CD8-positive, alpha-beta memory T cell (primary cell): ENCODE measurements at regions not wholly inside any gene's neighbourhood (a gene's known extent, or its start where the extent isn't known, plus 50 kb on each side); places are given as distances from the start of the nearest gene placed in this dataset.

Experiments
- CTCF ChIA-PET: fragments of 350-600 bp; sonication (Branson Sonifier 250); formaldehyde crosslinking; loops from one replicate; lab custom pipeline; 2021; ENCODE audit warnings: antibody characterized with exemption; lab: Charles Lee
- POLR2A ChIA-PET: fragments of 350-600 bp; sonication (Branson Sonifier 250); formaldehyde crosslinking; loops from one replicate; lab custom pipeline; 2021; ENCODE audit warnings: antibody characterized with exemption; lab: Charles Lee
- DNase-seq, 5 donors: peaks; one replicate each; pipeline versions ENCODE4 v3.0.0 to v3.0.0-alpha.2; 2020 to 2022; ENCODE audit warnings: mixed read lengths in 1 of 5
- H3K27ac ChIP-seq: one replicate; pipeline ENCODE4 v1.7.0; 2013; ENCODE audit warnings: low read depth, mild to moderate bottlenecking, low read length, moderate library complexity
- H3K27me3 ChIP-seq: 2 replicates; pipeline ENCODE4 v1.7.0; 2013; ENCODE audit warnings: low read length, mild to moderate bottlenecking; ENCODE audit not compliant: insufficient read depth, poor library complexity, severe bottlenecking
- H3K36me3 ChIP-seq: 2 replicates; pipeline ENCODE4 v1.7.0; 2013; ENCODE audit warnings: mild to moderate bottlenecking, low read length, moderate library complexity; ENCODE audit not compliant: insufficient read depth
- H3K4me1 ChIP-seq: 2 replicates; pipeline ENCODE4 v1.7.0; 2013; ENCODE audit warnings: mild to moderate bottlenecking, low read length, moderate library complexity; ENCODE audit not compliant: insufficient read depth
- H3K4me3 ChIP-seq: 2 replicates; pipeline ENCODE4 v1.7.0; 2013; ENCODE audit warnings: mild to moderate bottlenecking, low read length
- H3K9me3 ChIP-seq: 2 replicates; pipeline ENCODE4 v1.7.0; 2013; ENCODE audit warnings: mild to moderate bottlenecking, low read length
- H3K27ac Mint-ChIP-seq, 8 donors: one replicate each; pipeline ENCODE4 v1.8.0; 2020 to 2021; ENCODE audit warnings: mixed read lengths in 8 of 8, mild to moderate bottlenecking in 6 of 8, inconsistent platforms in 3 of 8, moderate library complexity in 3 of 8
- H3K27me3 Mint-ChIP-seq, 2 donors: one replicate each; pipeline ENCODE4 v1.8.0; 2020 to 2021; ENCODE audit warnings: mixed read lengths in 2 of 2, mild to moderate bottlenecking in 1 of 2, moderate library complexity in 1 of 2
- H3K36me3 Mint-ChIP-seq, 3 donors: one replicate each; pipeline ENCODE4 v1.8.0; 2020 to 2021; ENCODE audit warnings: mixed read lengths in 3 of 3, inconsistent platforms in 1 of 3, mild to moderate bottlenecking in 1 of 3
- H3K4me1 Mint-ChIP-seq, 3 donors: one replicate each; pipeline ENCODE4 v1.8.0; 2020 to 2021; ENCODE audit warnings: mixed read lengths in 3 of 3, inconsistent platforms in 1 of 3, mild to moderate bottlenecking in 1 of 3
- H3K4me3 Mint-ChIP-seq, 7 donors: one replicate each; pipeline ENCODE4 v1.8.0; 2020 to 2021; ENCODE audit warnings: mixed read lengths in 7 of 7, mild to moderate bottlenecking in 6 of 7, moderate library complexity in 4 of 7, inconsistent platforms in 2 of 7
- H3K9me3 Mint-ChIP-seq, 5 donors: one replicate each; pipeline ENCODE4 v1.8.0; 2020 to 2022; ENCODE audit warnings: mixed read lengths in 5 of 5, mild to moderate bottlenecking in 3 of 5, moderate library complexity in 2 of 5, inconsistent platforms in 1 of 5

- ChIA-PET CTCF (no interaction called here), POLR2A (no interaction called here)
- Mint-ChIP-seq H3K27me3 (no peaks in the 10 kb centered on the region), H3K36me3 (no peaks in the 10 kb centered on the region), H3K4me3 (no peak overlapping the region), H3K9me3 (peaks cover 0 to 5% (median 0%) of the 10 kb centered on the region in 5 donors), H3K4me1 (no peaks in the 10 kb centered on the region), H3K27ac (no peak overlapping the region)
- H3K4me3 ChIP-seq: no peak overlapping the region
- no peaks in the 10 kb centered on the region for H3K9me3 ChIP-seq
- H3K27ac ChIP-seq: no peak overlapping the region
- H3K36me3 ChIP-seq: no peaks in the 10 kb centered on the region
- H3K27me3 ChIP-seq: no peaks in the 10 kb centered on the region
- no peaks in the 10 kb centered on the region for H3K4me1 ChIP-seq
- no peak for DNase-seq
Observed at GRCh38 chr16:72404299-72404698, 232.3 kb upstream of the PMFBP1 start.

- CTCF ChIA-PET: no interaction called here
Observed at GRCh38 chr16:72401084-72401361, 229.1 kb upstream of the PMFBP1 start.

GRCh38 chr16:72400257-72401083 is 228.5 kb upstream of the PMFBP1 start:
- Histone ChIP-seq H3K27me3 (no peaks in the 10 kb centered on the region), H3K9me3 (no peaks in the 10 kb centered on the region), H3K4me1 (no peaks in the 10 kb centered on the region), H3K36me3 (no peaks in the 10 kb centered on the region), H3K4me3 (no peak overlapping the region), H3K27ac (no peak overlapping the region)
- Mint-ChIP-seq H3K27me3 (no peaks in the 10 kb centered on the region), H3K36me3 (peaks cover 0 to under 1% (median 0%) of the 10 kb centered on the region in 3 donors), H3K4me3 (no peak overlapping the region), H3K9me3 (no peaks in the 10 kb centered on the region), H3K4me1 (no peaks in the 10 kb centered on the region), H3K27ac (no peak overlapping the region)
- ChIA-PET POLR2A (no interaction called here), CTCF (no interaction called here)
- DNase-seq: peak in 1 of 5 donors; percentile 2

More at GRCh38 chr16:72401084-72401361, 229.1 kb upstream of the PMFBP1 start:
- H3K4me3 Mint-ChIP-seq: no peak overlapping the region
- no peaks in the 10 kb centered on the region for H3K27me3 Mint-ChIP-seq
- POLR2A ChIA-PET: no interaction called here
- no peaks in the 10 kb centered on the region for H3K4me1 ChIP-seq
- H3K27me3 ChIP-seq: no peaks in the 10 kb centered on the region
- H3K4me1 Mint-ChIP-seq: no peaks in the 10 kb centered on the region
- no peaks in the 10 kb centered on the region for H3K9me3 Mint-ChIP-seq
- H3K27ac ChIP-seq: no peak overlapping the region
- no peaks in the 10 kb centered on the region for H3K9me3 ChIP-seq
- no peak overlapping the region for H3K27ac Mint-ChIP-seq
- no peaks in the 10 kb centered on the region for H3K36me3 ChIP-seq
- no peak for DNase-seq
- no peak overlapping the region for H3K4me3 ChIP-seq
- no peaks in the 10 kb centered on the region for H3K36me3 Mint-ChIP-seq

GRCh38 chr16:72399811-72400210 is 227.9 kb upstream of the PMFBP1 start:
- H3K27me3 ChIP-seq: no peaks in the 10 kb centered on the region
- H3K36me3 ChIP-seq: no peaks in the 10 kb centered on the region

GRCh38 chr16:72397876-72398275 is 225.9 kb upstream of the PMFBP1 start:
- peaks cover 5 to 13% (median 6%) of the 10 kb centered on the region in 5 donors for H3K9me3 Mint-ChIP-seq
- no peak overlapping the region for H3K27ac Mint-ChIP-seq
- H3K4me1 ChIP-seq: no peaks in the 10 kb centered on the region
- no peaks in the 10 kb centered on the region for H3K4me1 Mint-ChIP-seq
- ChIA-PET POLR2A (no interaction called here), CTCF (no interaction called here)
- H3K4me3 ChIP-seq: no peak overlapping the region
- H3K27me3 ChIP-seq: no peaks in the 10 kb centered on the region
- no peaks in the 10 kb centered on the region for H3K9me3 ChIP-seq
- H3K27ac ChIP-seq: no peak overlapping the region
- H3K27me3 Mint-ChIP-seq: peaks cover 0 to 2% of the 10 kb centered on the region in 2 donors
- H3K4me3 Mint-ChIP-seq: no peak overlapping the region
- no peak for DNase-seq
- no peaks in the 10 kb centered on the region for H3K36me3 ChIP-seq
- H3K36me3 Mint-ChIP-seq: peaks cover 0 to 14% (median 2%) of the 10 kb centered on the region in 3 donors

More at GRCh38 chr16:72399811-72400210, 227.9 kb upstream of the PMFBP1 start:
- H3K27ac ChIP-seq: no peak overlapping the region
- CTCF ChIA-PET: no interaction called here
- no peaks in the 10 kb centered on the region for H3K9me3 ChIP-seq
- no peak overlapping the region for H3K4me3 ChIP-seq
- H3K27me3 Mint-ChIP-seq: peaks cover 0 to under 1% of the 10 kb centered on the region in 2 donors
- POLR2A ChIA-PET: no interaction called here
- no peaks in the 10 kb centered on the region for H3K4me1 Mint-ChIP-seq
- no peak for DNase-seq
- no peak overlapping the region for H3K4me3 Mint-ChIP-seq
- H3K4me1 ChIP-seq: no peaks in the 10 kb centered on the region
- peaks cover 0 to 2% (median 1%) of the 10 kb centered on the region in 3 donors for H3K36me3 Mint-ChIP-seq
- peaks cover 0 to 3% (median 1%) of the 10 kb centered on the region in 5 donors for H3K9me3 Mint-ChIP-seq
- no peak overlapping the region for H3K27ac Mint-ChIP-seq

- Mint-ChIP-seq H3K4me1 (no peaks in the 10 kb centered on the region), H3K27me3 (peaks cover 0 to 2% of the 10 kb centered on the region in 2 donors), H3K27ac (no peak overlapping the region), H3K4me3 (no peak overlapping the region), H3K36me3 (peaks cover 0 to 18% (median 4%) of the 10 kb centered on the region in 3 donors), H3K9me3 (peaks cover 5 to 13% (median 6%) of the 10 kb centered on the region in 5 donors)
- ChIA-PET CTCF (no interaction called here), POLR2A (no interaction called here)
- no peak overlapping the region for H3K27ac ChIP-seq
- H3K36me3 ChIP-seq: no peaks in the 10 kb centered on the region
- H3K27me3 ChIP-seq: no peaks in the 10 kb centered on the region
- no peak for DNase-seq
- H3K4me3 ChIP-seq: no peak overlapping the region
- H3K9me3 ChIP-seq: no peaks in the 10 kb centered on the region
- no peaks in the 10 kb centered on the region for H3K4me1 ChIP-seq
Observed at GRCh38 chr16:72394526-72394925, 222.6 kb upstream of the PMFBP1 start.

- DNase-seq: no peak
- H3K27me3 Mint-ChIP-seq: peaks cover 0 to 1% of the 10 kb centered on the region in 2 donors
- POLR2A ChIA-PET: no interaction called here
- Histone ChIP-seq H3K27me3 (no peaks in the 10 kb centered on the region), H3K27ac (no peak overlapping the region), H3K4me3 (no peak overlapping the region), H3K36me3 (no peaks in the 10 kb centered on the region), H3K9me3 (no peaks in the 10 kb centered on the region), H3K4me1 (no peaks in the 10 kb centered on the region)
- H3K36me3 Mint-ChIP-seq: peaks cover 3 to 17% (median 7%) of the 10 kb centered on the region in 3 donors
- H3K27ac Mint-ChIP-seq: no peak overlapping the region
- H3K4me3 Mint-ChIP-seq: no peak overlapping the region
- H3K4me1 Mint-ChIP-seq: no peaks in the 10 kb centered on the region
- CTCF ChIA-PET: no interaction called here
- peaks cover 10 to 33% (median 15%) of the 10 kb centered on the region in 5 donors for H3K9me3 Mint-ChIP-seq
Observed at GRCh38 chr16:72389791-72390190, 217.8 kb upstream of the PMFBP1 start.

- POLR2A ChIA-PET: no interaction called here
- Mint-ChIP-seq H3K36me3 (peaks cover 3 to 11% (median 7%) of the 10 kb centered on the region in 3 donors), H3K9me3 (peaks cover 7 to 27% (median 11%) of the 10 kb centered on the region in 5 donors), H3K4me1 (no peaks in the 10 kb centered on the region), H3K27me3 (no peaks in the 10 kb centered on the region), H3K4me3 (no peak overlapping the region), H3K27ac (no peak overlapping the region)
- Histone ChIP-seq H3K9me3 (no peaks in the 10 kb centered on the region), H3K27me3 (no peaks in the 10 kb centered on the region), H3K27ac (no peak overlapping the region), H3K4me3 (no peak overlapping the region), H3K36me3 (no peaks in the 10 kb centered on the region), H3K4me1 (no peaks in the 10 kb centered on the region)
- CTCF ChIA-PET: no interaction called here
- DNase-seq: no peak
Observed at GRCh38 chr16:72388007-72388406, 216.1 kb upstream of the PMFBP1 start.
